A549 (cell line): ENCODE measurements at regions not wholly inside any gene's neighbourhood (a gene's known extent, or its start where the extent isn't known, plus 50 kb on each side); places are given as distances from the start of the nearest gene placed in this dataset.

Experiments
- ATAC-seq, 2 experiments: fragments of 200-7000 bp in 1 of 2; fragments of >200 bp in 1 of 2; cut with Nextera tagmentation in 1 of 2; cut with Tn5 transposase in 1 of 2; 3 replicates each; pipeline versions ENCODE4 v1.8.0 to v1.9.1; 2018 to 2020; ENCODE audit warnings: mild to moderate bottlenecking in 1 of 2, moderate library complexity in 1 of 2
- CTCF ChIA-PET: fragments of 300-600 bp; sonication (Branson Sonifier 250); formaldehyde crosslinking; extraction: SDS; loops from one replicate; lab custom pipeline; 2021; ENCODE audit warnings: antibody characterized with exemption, inconsistent platforms; lab: Yijun Ruan, JAX
- POLR2A ChIA-PET: fragments of 350-600 bp; formaldehyde crosslinking; extraction: SDS; loops from one replicate; lab custom pipeline; 2021; ENCODE audit warnings: antibody characterized with exemption, inconsistent platforms; lab: Yijun Ruan, JAX
- DNase-seq, 2 experiments: peaks; one replicate each; pipeline versions ENCODE4 v3.0.0 to v3.0.0-alpha.2; 2011 to 2016; ENCODE audit warnings: low read depth in 1 of 2, low spot score in 1 of 2
- FAIRE-seq: peaks from 2 replicates; lab custom pipeline; 2011; peaks lifted over from hg19 to GRCh38; lab: Jason Lieb, UNC
- H3K27ac ChIP-seq, 2 experiments: fragments of >200 bp; sonication (Bioruptor Twin); formaldehyde crosslinking; 3 replicates each; pipeline ENCODE4 v1.5.1; 2016 to 2017
- H3K4me1 ChIP-seq: fragments of >200 bp; sonication (Bioruptor Twin); formaldehyde crosslinking; 3 replicates; pipeline ENCODE4 v1.6.1; 2016
- H3K4me2 ChIP-seq: fragments of >200 bp; sonication (Bioruptor Twin); formaldehyde crosslinking; 3 replicates; pipeline ENCODE4 v1.6.1; 2016
- H3K4me3 ChIP-seq: fragments of >200 bp; sonication (Bioruptor Twin); formaldehyde crosslinking; 3 replicates; pipeline ENCODE4 v1.5.1; 2016
- H3K9me3 ChIP-seq: fragments of >200 bp; sonication (Bioruptor Twin); formaldehyde crosslinking; 3 replicates; pipeline ENCODE4 v1.6.1; 2016
- CBX2 ChIP-seq: fragments of 200-600 bp; sonication (generic); IDR thresholded peaks from 2 replicates; pipeline ENCODE4 v1.6.1; 2016; ENCODE audit warnings: low read depth, mild to moderate bottlenecking, borderline replicate concordance
- CEBPB ChIP-seq, 2 experiments: fragments of >200 bp in 1 of 2; sonication (Bioruptor Twin) in 1 of 2; formaldehyde crosslinking in 1 of 2; IDR thresholded peaks; 2 replicates each; pipeline ENCODE4 v1.6.1; 2012 to 2016
- EHF ChIP-seq: fragments of 250-450 bp; sonication (Bioruptor Pico); IDR thresholded peaks from 2 replicates; pipeline ENCODE4 v1.5.0; 2020; ENCODE audit warnings: mild to moderate bottlenecking
- EHMT2 ChIP-seq: fragments of 200-600 bp; sonication (generic); IDR thresholded peaks from 2 replicates; pipeline ENCODE4 v1.6.1; 2016; ENCODE audit warnings: antibody characterized with exemption, low read depth, mild to moderate bottlenecking, moderate library complexity
- ESRRA ChIP-seq: fragments of 150-350 bp; IDR thresholded peaks from 2 replicates; pipeline ENCODE4 v1.6.1; 2014; ENCODE audit warnings: mild to moderate bottlenecking, low read length, borderline replicate concordance
- GATA3 ChIP-seq: IDR thresholded peaks from 2 replicates; pipeline ENCODE4 v1.6.1; 2012; ENCODE audit warnings: borderline replicate concordance
- HDAC2 ChIP-seq: fragments of 200-600 bp; sonication (generic); IDR thresholded peaks from 2 replicates; pipeline ENCODE4 v1.6.1; 2016
- HOXA7 ChIP-seq: fragments of 250-450 bp; sonication (Bioruptor Pico); IDR thresholded peaks from 2 replicates; pipeline ENCODE4 v1.5.0; 2020; ENCODE audit warnings: mild to moderate bottlenecking, moderate library complexity
- HOXB5 ChIP-seq: fragments of 250-450 bp; sonication (Bioruptor Pico); IDR thresholded peaks from 2 replicates; pipeline ENCODE4 v1.5.0; 2020; ENCODE audit warnings: mild to moderate bottlenecking, moderate library complexity
- KDM5A ChIP-seq: fragments of 200-600 bp; sonication (generic); IDR thresholded peaks from 2 replicates; pipeline ENCODE4 v1.6.1; 2016; ENCODE audit warnings: antibody characterized with exemption, mild to moderate bottlenecking
- NFE2L2 ChIP-seq: fragments of 150-350 bp; conservative IDR thresholded peaks from 2 replicates; pipeline ENCODE4 v1.6.1; 2014; ENCODE audit warnings: low read length
- POLR2A ChIP-seq: IDR thresholded peaks from 2 replicates; pipeline ENCODE4 v1.6.1; 2012; ENCODE audit warnings: mild to moderate bottlenecking, low read length
- RAD21 ChIP-seq, 2 experiments: fragments of >200 bp in 1 of 2; sonication (Bioruptor Twin) in 1 of 2; formaldehyde crosslinking in 1 of 2; IDR thresholded peaks in 1 of 2; conservative IDR thresholded peaks in 1 of 2; 2 replicates in 1 of 2; 3 replicates in 1 of 2; pipeline ENCODE4 v1.6.1; 2012 to 2018; ENCODE audit warnings: inconsistent platforms in 1 of 2
- RNF2 ChIP-seq: fragments of 200-600 bp; sonication (generic); IDR thresholded peaks from 2 replicates; pipeline ENCODE4 v1.6.1; 2016; ENCODE audit warnings: low read depth, mild to moderate bottlenecking, antibody characterized with exemption, moderate library complexity, borderline replicate concordance
- SMC3 ChIP-seq: fragments of >200 bp; sonication (Bioruptor Twin); formaldehyde crosslinking; IDR thresholded peaks from 3 replicates; pipeline ENCODE4 v1.6.1; 2018; ENCODE audit warnings: inconsistent platforms
- TFCP2L1 ChIP-seq: fragments of 250-450 bp; sonication (Bioruptor Pico); IDR thresholded peaks from 2 replicates; pipeline ENCODE4 v1.5.0; 2021; ENCODE audit warnings: mild to moderate bottlenecking
- ZC3H11A ChIP-seq: fragments of 450-650 bp; IDR thresholded peaks from 2 replicates; pipeline ENCODE4 v1.6.1; 2014; ENCODE audit warnings: antibody characterized with exemption, mild to moderate bottlenecking
- WGBS: methylation state at CpG from one replicate; pipeline ENCODE4 v1.1.6; 2017; ENCODE audit errors: missing lambda C conversion rate; 5-methylcytosine and 5-hydroxymethylcytosine counted together
- TF ChIP-seq, protein P1 (sequence below): fragments of 450-650 bp; IDR thresholded peaks from 2 replicates; pipeline ENCODE4 v1.6.1; 2014; ENCODE audit warnings: antibody characterized with exemption
- TF ChIP-seq, protein P2 (sequence below): fragments of >200 bp; sonication (Bioruptor Twin); formaldehyde crosslinking; IDR thresholded peaks from 2 replicates; pipeline ENCODE4 v1.6.1; 2016
- TF ChIP-seq, protein P3 (sequence below): fragments of >200 bp; sonication (Bioruptor Twin); formaldehyde crosslinking; IDR thresholded peaks from 3 replicates; pipeline ENCODE4 v1.5.1; 2016
- TF ChIP-seq, protein P4 (sequence below): IDR thresholded peaks from 2 replicates; pipeline ENCODE4 v1.6.1; 2012
- TF ChIP-seq, protein P5 (sequence below): IDR thresholded peaks from 2 replicates; pipeline ENCODE4 v1.6.1; 2012
- TF ChIP-seq, protein P6 (sequence below): fragments of >200 bp; sonication (Bioruptor Twin); formaldehyde crosslinking; IDR thresholded peaks from 3 replicates; pipeline ENCODE4 v1.6.1; 2016
- TF ChIP-seq, protein P7 (sequence below): fragments of 150-350 bp; IDR thresholded peaks from 2 replicates; pipeline ENCODE4 v1.6.1; 2014; ENCODE audit warnings: low read depth, mild to moderate bottlenecking, low read length

DNA sequence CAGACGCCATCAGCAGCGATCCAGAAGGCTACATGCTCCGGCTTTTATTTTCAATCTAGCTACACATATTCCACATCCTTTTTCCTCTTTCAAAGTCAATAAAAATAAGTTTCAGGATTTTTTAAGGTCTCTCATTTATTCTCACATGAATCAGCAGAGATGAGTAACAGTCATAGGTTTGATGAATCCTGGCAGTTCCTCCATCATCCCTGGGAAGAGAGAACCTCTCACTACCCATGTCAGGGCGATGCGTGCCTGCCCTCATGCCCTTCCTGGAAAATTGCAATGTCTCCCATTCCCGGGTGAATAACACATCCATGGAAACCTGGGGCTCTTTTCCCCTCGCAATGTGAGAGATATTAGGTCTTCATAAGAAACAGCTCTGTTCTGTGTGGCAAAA, 301.1 kb upstream of the SMIM21 start:
- H3K9me3 ChIP-seq: no peaks in the 10 kb centered on the region
- TF ChIP-seq, protein P1, sequence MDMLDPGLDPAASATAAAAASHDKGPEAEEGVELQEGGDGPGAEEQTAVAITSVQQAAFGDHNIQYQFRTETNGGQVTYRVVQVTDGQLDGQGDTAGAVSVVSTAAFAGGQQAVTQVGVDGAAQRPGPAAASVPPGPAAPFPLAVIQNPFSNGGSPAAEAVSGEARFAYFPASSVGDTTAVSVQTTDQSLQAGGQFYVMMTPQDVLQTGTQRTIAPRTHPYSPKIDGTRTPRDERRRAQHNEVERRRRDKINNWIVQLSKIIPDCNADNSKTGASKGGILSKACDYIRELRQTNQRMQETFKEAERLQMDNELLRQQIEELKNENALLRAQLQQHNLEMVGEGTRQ: no peak
- TF ChIP-seq KDM5A: no peak
- TF ChIP-seq ESRRA: no peak
- TF ChIP-seq, all 56 proteins: peak for 0
- ChIA-PET CTCF (no interaction called here), POLR2A (no interaction called here)
- ATAC-seq (no peak), DNase-seq (no peak), FAIRE-seq (no peak)
- Histone ChIP-seq H3K4me3 (no peak overlapping the region), H3K4me1 (no peaks in the 10 kb centered on the region), H3K27ac (no peak overlapping the region), H3K4me2 (no peak overlapping the region)
- WGBS: 28% methylated on average over 7 of the region's 7 CpGs

DNA sequence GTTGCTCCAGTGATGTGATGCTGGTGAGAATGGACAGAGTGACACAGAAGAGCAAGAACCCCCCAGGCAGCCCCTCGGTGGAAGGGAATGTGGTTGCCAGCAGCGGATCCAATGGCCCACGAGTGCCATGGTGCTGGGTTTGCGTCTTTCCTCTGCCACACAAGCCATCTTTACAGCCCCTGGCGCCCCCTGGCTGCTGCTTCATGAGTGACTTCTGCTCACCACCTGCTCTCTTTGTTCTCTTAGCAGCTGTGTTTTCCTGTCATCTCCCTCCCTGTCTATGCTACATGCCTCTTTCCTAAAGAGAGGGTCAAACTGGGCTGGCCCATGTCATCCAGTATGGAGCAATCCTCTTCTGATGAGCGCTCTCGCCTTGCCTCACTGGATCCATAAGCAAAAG, 300.0 kb upstream of the SMIM21 start:
- Histone ChIP-seq H3K4me3 (no peak overlapping the region), H3K4me1 (no peaks in the 10 kb centered on the region), H3K4me2 (no peak overlapping the region), H3K9me3 (no peaks in the 10 kb centered on the region), H3K27ac (no peak overlapping the region)
- ChIA-PET POLR2A (no interaction called here), CTCF (no interaction called here)
- no peak for FAIRE-seq
- peak; percentile 41; the same call in 2 of the 3 replicates for TF ChIP-seq SMC3
- TF ChIP-seq, protein P2, sequence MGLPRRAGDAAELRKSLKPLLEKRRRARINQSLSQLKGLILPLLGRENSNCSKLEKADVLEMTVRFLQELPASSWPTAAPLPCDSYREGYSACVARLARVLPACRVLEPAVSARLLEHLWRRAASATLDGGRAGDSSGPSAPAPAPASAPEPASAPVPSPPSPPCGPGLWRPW: no peak
- TF ChIP-seq, protein P3, sequence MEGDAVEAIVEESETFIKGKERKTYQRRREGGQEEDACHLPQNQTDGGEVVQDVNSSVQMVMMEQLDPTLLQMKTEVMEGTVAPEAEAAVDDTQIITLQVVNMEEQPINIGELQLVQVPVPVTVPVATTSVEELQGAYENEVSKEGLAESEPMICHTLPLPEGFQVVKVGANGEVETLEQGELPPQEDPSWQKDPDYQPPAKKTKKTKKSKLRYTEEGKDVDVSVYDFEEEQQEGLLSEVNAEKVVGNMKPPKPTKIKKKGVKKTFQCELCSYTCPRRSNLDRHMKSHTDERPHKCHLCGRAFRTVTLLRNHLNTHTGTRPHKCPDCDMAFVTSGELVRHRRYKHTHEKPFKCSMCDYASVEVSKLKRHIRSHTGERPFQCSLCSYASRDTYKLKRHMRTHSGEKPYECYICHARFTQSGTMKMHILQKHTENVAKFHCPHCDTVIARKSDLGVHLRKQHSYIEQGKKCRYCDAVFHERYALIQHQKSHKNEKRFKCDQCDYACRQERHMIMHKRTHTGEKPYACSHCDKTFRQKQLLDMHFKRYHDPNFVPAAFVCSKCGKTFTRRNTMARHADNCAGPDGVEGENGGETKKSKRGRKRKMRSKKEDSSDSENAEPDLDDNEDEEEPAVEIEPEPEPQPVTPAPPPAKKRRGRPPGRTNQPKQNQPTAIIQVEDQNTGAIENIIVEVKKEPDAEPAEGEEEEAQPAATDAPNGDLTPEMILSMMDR: peak; percentile 29; the same call in 2 of the 3 replicates
- no peak for TF ChIP-seq EHMT2
- TF ChIP-seq RAD21 (conservative IDR thresholded peaks at IDR 0.05 in 1 of 2, IDR thresholded peaks at IDR 0.05 in 1 of 2): peak; percentile 50 to 59
- ATAC-seq: peak in 1 of 2 experiments; percentile 59; a peak in 2 of 6 replicates
- 9% methylated on average over 7 of the region's 7 CpGs for WGBS
- peak; percentile 8 to 19 for DNase-seq

DNA sequence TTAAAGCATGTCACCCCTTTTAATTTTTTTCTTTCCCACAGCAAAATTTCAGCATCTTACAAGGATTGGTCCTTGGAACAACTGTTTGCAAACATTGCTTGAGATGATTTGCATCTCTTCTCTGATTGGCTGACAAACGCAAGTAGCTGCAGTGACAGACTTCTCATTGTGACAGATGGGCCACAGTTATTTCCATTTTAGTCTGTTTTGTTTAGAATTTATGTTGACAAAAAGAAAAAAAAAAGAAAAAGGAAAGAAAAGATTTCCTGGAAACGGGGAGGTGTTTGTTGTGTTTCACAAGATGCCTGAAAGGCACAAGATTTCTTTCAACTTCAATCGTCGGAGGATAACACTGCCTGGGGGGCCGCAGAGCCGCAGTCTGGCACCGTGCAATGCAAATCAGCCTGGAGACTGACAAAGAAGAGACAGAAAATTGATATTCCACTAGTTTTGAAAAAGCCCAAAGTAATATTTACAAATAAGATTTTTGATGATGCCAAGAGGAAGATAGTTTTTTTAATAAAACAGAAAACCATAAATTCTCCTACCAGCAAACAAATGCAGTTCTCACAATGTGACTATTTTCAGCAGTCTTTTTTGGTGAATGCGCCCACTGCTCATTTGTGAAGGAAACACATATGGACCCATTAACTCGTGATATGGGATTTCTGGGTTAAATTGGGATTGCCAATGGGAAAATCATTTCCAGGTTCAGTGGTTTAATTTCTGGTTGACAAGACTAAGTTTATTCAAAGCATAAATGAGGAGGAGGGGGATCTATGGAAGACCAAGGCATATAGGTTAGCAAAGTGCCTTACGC, 296.2 kb upstream of the SMIM21 start:
- FAIRE-seq (no peak), ATAC-seq (no peak), DNase-seq (no peak)
- Histone ChIP-seq H3K4me3 (no peak overlapping the region), H3K9me3 (no peaks in the 10 kb centered on the region), H3K27ac (no peak overlapping the region), H3K4me2 (no peak overlapping the region), H3K4me1 (no peaks in the 10 kb centered on the region)
- TF ChIP-seq GATA3 (no peak), CBX2 (no peak), ESRRA (no peak), RNF2 (no peak), HOXB5 (CRISPR knock-in tag) (no peak), NFE2L2 (no peak), CEBPB (IDR thresholded peaks at IDR 0.05) (no peak), HDAC2 (no peak), HOXA7 (CRISPR knock-in tag) (no peak), EHF (no peak), ZC3H11A (no peak), TFCP2L1 (CRISPR knock-in tag) (no peak), POLR2A (no peak)
- TF ChIP-seq, protein P4, sequence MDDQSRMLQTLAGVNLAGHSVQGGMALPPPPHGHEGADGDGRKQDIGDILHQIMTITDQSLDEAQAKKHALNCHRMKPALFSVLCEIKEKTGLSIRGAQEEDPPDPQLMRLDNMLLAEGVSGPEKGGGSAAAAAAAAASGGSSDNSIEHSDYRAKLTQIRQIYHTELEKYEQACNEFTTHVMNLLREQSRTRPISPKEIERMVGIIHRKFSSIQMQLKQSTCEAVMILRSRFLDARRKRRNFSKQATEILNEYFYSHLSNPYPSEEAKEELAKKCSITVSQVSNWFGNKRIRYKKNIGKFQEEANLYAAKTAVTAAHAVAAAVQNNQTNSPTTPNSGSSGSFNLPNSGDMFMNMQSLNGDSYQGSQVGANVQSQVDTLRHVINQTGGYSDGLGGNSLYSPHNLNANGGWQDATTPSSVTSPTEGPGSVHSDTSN: no peak
- TF ChIP-seq, protein P5, sequence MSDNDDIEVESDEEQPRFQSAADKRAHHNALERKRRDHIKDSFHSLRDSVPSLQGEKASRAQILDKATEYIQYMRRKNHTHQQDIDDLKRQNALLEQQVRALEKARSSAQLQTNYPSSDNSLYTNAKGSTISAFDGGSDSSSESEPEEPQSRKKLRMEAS: no peak
- TF ChIP-seq, protein P3: no peak
- TF ChIP-seq, protein P6, sequence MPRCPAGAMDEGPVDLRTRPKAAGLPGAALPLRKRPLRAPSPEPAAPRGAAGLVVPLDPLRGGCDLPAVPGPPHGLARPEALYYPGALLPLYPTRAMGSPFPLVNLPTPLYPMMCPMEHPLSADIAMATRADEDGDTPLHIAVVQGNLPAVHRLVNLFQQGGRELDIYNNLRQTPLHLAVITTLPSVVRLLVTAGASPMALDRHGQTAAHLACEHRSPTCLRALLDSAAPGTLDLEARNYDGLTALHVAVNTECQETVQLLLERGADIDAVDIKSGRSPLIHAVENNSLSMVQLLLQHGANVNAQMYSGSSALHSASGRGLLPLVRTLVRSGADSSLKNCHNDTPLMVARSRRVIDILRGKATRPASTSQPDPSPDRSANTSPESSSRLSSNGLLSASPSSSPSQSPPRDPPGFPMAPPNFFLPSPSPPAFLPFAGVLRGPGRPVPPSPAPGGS: no peak
- TF ChIP-seq, protein P7, sequence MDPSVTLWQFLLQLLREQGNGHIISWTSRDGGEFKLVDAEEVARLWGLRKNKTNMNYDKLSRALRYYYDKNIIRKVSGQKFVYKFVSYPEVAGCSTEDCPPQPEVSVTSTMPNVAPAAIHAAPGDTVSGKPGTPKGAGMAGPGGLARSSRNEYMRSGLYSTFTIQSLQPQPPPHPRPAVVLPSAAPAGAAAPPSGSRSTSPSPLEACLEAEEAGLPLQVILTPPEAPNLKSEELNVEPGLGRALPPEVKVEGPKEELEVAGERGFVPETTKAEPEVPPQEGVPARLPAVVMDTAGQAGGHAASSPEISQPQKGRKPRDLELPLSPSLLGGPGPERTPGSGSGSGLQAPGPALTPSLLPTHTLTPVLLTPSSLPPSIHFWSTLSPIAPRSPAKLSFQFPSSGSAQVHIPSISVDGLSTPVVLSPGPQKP: no peak
- ChIA-PET POLR2A (no interaction called here), CTCF (no interaction called here)
- 47% methylated on average over 10 of the region's 10 CpGs for WGBS
